Activated CD8-positive, alpha-beta T cell treated with anti-CD3 and anti-CD28 coated beads, Interleukin-2, amount 10 ng/mL, durations not matched to agents 7 days and 5 days (primary cell): ENCODE measurements at regions not wholly inside any gene's neighbourhood (a gene's known extent, or its start where the extent isn't known, plus 50 kb on each side); places are given as distances from the start of the nearest gene placed in this dataset.

Experiments used
- ATAC-seq: fragments of 150-1000 bp; cut with Tn5 transposase; one replicate; pipeline ENCODE4 v1.10.0; 2021; ENCODE audit warnings: moderate library complexity
- CTCF ChIA-PET: fragments of 350-600 bp; sonication (Branson Sonifier 250); formaldehyde crosslinking; loops from one replicate; lab custom pipeline; 2021; ENCODE audit warnings: antibody characterized with exemption; lab: Charles Lee
- POLR2A ChIA-PET: fragments of 350-600 bp; sonication (Branson Sonifier 250); formaldehyde crosslinking; loops from one replicate; lab custom pipeline; 2021; ENCODE audit warnings: antibody characterized with exemption; lab: Charles Lee
- DNase-seq: peaks from one replicate; pipeline ENCODE4 v3.0.0-alpha.2; 2020
- H3K27ac Mint-ChIP-seq: one replicate; pipeline ENCODE4 v1.8.0; 2021; ENCODE audit warnings: mild to moderate bottlenecking, mixed read lengths
- H3K27me3 Mint-ChIP-seq: one replicate; pipeline ENCODE4 v1.8.0; 2021; ENCODE audit warnings: low read depth, mixed read lengths
- H3K36me3 Mint-ChIP-seq: one replicate; pipeline ENCODE4 v1.8.0; 2021; ENCODE audit warnings: low read depth, mixed read lengths
- H3K4me1 Mint-ChIP-seq: one replicate; pipeline ENCODE4 v1.8.0; 2021; ENCODE audit warnings: low read depth, mixed read lengths
- H3K4me3 Mint-ChIP-seq: one replicate; pipeline ENCODE4 v1.8.0; 2021; ENCODE audit warnings: mild to moderate bottlenecking, mixed read lengths
- H3K9me3 Mint-ChIP-seq: one replicate; pipeline ENCODE4 v1.8.0; 2022; ENCODE audit warnings: mixed read lengths; ENCODE audit not compliant: insufficient read depth

GRCh38 chr2:45233301-45233700 is 224.0 kb upstream of the SIX2 start:
- H3K4me3 Mint-ChIP-seq: no peak overlapping the region
- H3K4me1 Mint-ChIP-seq: no peaks in the 10 kb centered on the region
- H3K27ac Mint-ChIP-seq: no peak overlapping the region
- no peak for DNase-seq
- ChIA-PET POLR2A (no interaction called here), CTCF (no interaction called here)
- no peak for ATAC-seq
- no peaks in the 10 kb centered on the region for H3K9me3 Mint-ChIP-seq
- no peaks in the 10 kb centered on the region for H3K36me3 Mint-ChIP-seq
- H3K27me3 Mint-ChIP-seq: peaks cover 7% of the 10 kb centered on the region

GRCh38 chr2:45232818-45233217 is 223.6 kb upstream of the SIX2 start:
- ChIA-PET POLR2A (no interaction called here), CTCF (no interaction called here)
- DNase-seq (no peak), ATAC-seq (no peak)
- peaks cover 7% of the 10 kb centered on the region for H3K27me3 Mint-ChIP-seq
- no peak overlapping the region for H3K27ac Mint-ChIP-seq
- no peaks in the 10 kb centered on the region for H3K36me3 Mint-ChIP-seq
- H3K9me3 Mint-ChIP-seq: no peaks in the 10 kb centered on the region
- no peak overlapping the region for H3K4me3 Mint-ChIP-seq
- no peaks in the 10 kb centered on the region for H3K4me1 Mint-ChIP-seq

GRCh38 chr2:45229411-45229810 is 220.2 kb upstream of the SIX2 start:
- Mint-ChIP-seq H3K27ac (no peak overlapping the region), H3K4me1 (no peaks in the 10 kb centered on the region), H3K27me3 (peaks cover 8% of the 10 kb centered on the region), H3K9me3 (no peaks in the 10 kb centered on the region), H3K36me3 (no peaks in the 10 kb centered on the region), H3K4me3 (no peak overlapping the region)
- ChIA-PET CTCF (no interaction called here), POLR2A (no interaction called here)
- no peak for ATAC-seq
- DNase-seq: no peak

- no peak for ATAC-seq
- Mint-ChIP-seq H3K4me3 (no peak overlapping the region), H3K27me3 (peaks cover 13% of the 10 kb centered on the region), H3K9me3 (no peaks in the 10 kb centered on the region), H3K4me1 (no peaks in the 10 kb centered on the region), H3K36me3 (no peaks in the 10 kb centered on the region), H3K27ac (no peak overlapping the region)
- POLR2A ChIA-PET: no interaction called here
- no peak for DNase-seq
- CTCF ChIA-PET: no interaction called here
Observed at GRCh38 chr2:45227347-45227746, 218.1 kb upstream of the SIX2 start.

GRCh38 chr2:45224993-45225380 is 215.7 kb upstream of the SIX2 start:
- Mint-ChIP-seq H3K9me3 (no peaks in the 10 kb centered on the region), H3K36me3 (no peaks in the 10 kb centered on the region), H3K4me1 (no peaks in the 10 kb centered on the region), H3K27ac (no peak overlapping the region), H3K4me3 (no peak overlapping the region), H3K27me3 (peaks cover 10% of the 10 kb centered on the region)
- CTCF ChIA-PET: no interaction called here
- ATAC-seq (no peak), DNase-seq (no peak)
- POLR2A ChIA-PET: no interaction called here

- ChIA-PET CTCF (no interaction called here), POLR2A (no interaction called here)
- Mint-ChIP-seq H3K27ac (no peak overlapping the region), H3K4me3 (no peak overlapping the region), H3K9me3 (no peaks in the 10 kb centered on the region), H3K4me1 (no peaks in the 10 kb centered on the region), H3K27me3 (peaks cover 10% of the 10 kb centered on the region), H3K36me3 (no peaks in the 10 kb centered on the region)
- no peak for DNase-seq
- no peak for ATAC-seq
Observed at GRCh38 chr2:45224321-45224992, 215.2 kb upstream of the SIX2 start.

GRCh38 chr2:45223531-45223930 is 214.3 kb upstream of the SIX2 start:
- Mint-ChIP-seq H3K27me3 (peaks cover 10% of the 10 kb centered on the region), H3K36me3 (no peaks in the 10 kb centered on the region), H3K4me3 (no peak overlapping the region), H3K9me3 (no peaks in the 10 kb centered on the region), H3K27ac (no peak overlapping the region), H3K4me1 (no peaks in the 10 kb centered on the region)
- ChIA-PET CTCF (no interaction called here), POLR2A (no interaction called here)
- no peak for DNase-seq
- no peak for ATAC-seq

GRCh38 chr2:45220227-45220626 is 211.0 kb upstream of the SIX2 start:
- DNase-seq: no peak
- ChIA-PET POLR2A (no interaction called here), CTCF (no interaction called here)
- no peaks in the 10 kb centered on the region for H3K4me1 Mint-ChIP-seq
- no peak overlapping the region for H3K4me3 Mint-ChIP-seq
- H3K9me3 Mint-ChIP-seq: no peaks in the 10 kb centered on the region
- H3K36me3 Mint-ChIP-seq: no peaks in the 10 kb centered on the region
- H3K27ac Mint-ChIP-seq: no peak overlapping the region
- ATAC-seq: no peak
- peaks cover 19% of the 10 kb centered on the region for H3K27me3 Mint-ChIP-seq

- CTCF ChIA-PET: no interaction called here
Observed at GRCh38 chr2:45218931-45219339, 209.7 kb upstream of the SIX2 start.

GRCh38 chr2:45218297-45218696 is 209.0 kb upstream of the SIX2 start:
- Mint-ChIP-seq H3K27ac (no peak overlapping the region), H3K36me3 (no peaks in the 10 kb centered on the region), H3K4me1 (no peaks in the 10 kb centered on the region), H3K4me3 (no peak overlapping the region), H3K9me3 (no peaks in the 10 kb centered on the region), H3K27me3 (peaks cover 13% of the 10 kb centered on the region)
- ChIA-PET POLR2A (no interaction called here), CTCF (no interaction called here)
- DNase-seq (no peak), ATAC-seq (no peak)

More at GRCh38 chr2:45218931-45219339, 209.7 kb upstream of the SIX2 start:
- Mint-ChIP-seq H3K27me3 (peaks cover 12% of the 10 kb centered on the region), H3K9me3 (no peaks in the 10 kb centered on the region), H3K4me1 (no peaks in the 10 kb centered on the region), H3K36me3 (no peaks in the 10 kb centered on the region), H3K4me3 (no peak overlapping the region), H3K27ac (no peak overlapping the region)
- POLR2A ChIA-PET: no interaction called here
- no peak for ATAC-seq
- no peak for DNase-seq

- POLR2A ChIA-PET: no interaction called here
Observed at GRCh38 chr2:45216118-45216517, 206.9 kb upstream of the SIX2 start.

GRCh38 chr2:45214550-45214949 is 205.3 kb upstream of the SIX2 start:
- Mint-ChIP-seq H3K4me3 (no peak overlapping the region), H3K36me3 (no peaks in the 10 kb centered on the region), H3K9me3 (no peaks in the 10 kb centered on the region), H3K27ac (no peak overlapping the region), H3K27me3 (peaks cover 21% of the 10 kb centered on the region), H3K4me1 (no peaks in the 10 kb centered on the region)
- ChIA-PET POLR2A (no interaction called here), CTCF (no interaction called here)
- DNase-seq (no peak), ATAC-seq (no peak)

More at GRCh38 chr2:45216118-45216517, 206.9 kb upstream of the SIX2 start:
- H3K9me3 Mint-ChIP-seq: no peaks in the 10 kb centered on the region
- no peak overlapping the region for H3K4me3 Mint-ChIP-seq
- H3K36me3 Mint-ChIP-seq: no peaks in the 10 kb centered on the region
- no peak overlapping the region for H3K27ac Mint-ChIP-seq
- H3K4me1 Mint-ChIP-seq: no peaks in the 10 kb centered on the region
- no peak for ATAC-seq
- DNase-seq: no peak
- H3K27me3 Mint-ChIP-seq: peaks cover 18% of the 10 kb centered on the region
- CTCF ChIA-PET: no interaction called here
